HG03103 (cell line): ENCODE measurements at regions not wholly inside any gene's neighbourhood (a gene's known extent, or its start where the extent isn't known, plus 50 kb on each side); places are given as distances from the start of the nearest gene placed in this dataset.

ENCODE experiments used
- ATAC-seq: cut with Tn5 transposase; IDR thresholded peaks from one replicate; pipeline ENCODE4 v1.9.1; 2021; ENCODE audit warnings: low read depth; ENCODE audit not compliant: unreplicated experiment

DNA sequence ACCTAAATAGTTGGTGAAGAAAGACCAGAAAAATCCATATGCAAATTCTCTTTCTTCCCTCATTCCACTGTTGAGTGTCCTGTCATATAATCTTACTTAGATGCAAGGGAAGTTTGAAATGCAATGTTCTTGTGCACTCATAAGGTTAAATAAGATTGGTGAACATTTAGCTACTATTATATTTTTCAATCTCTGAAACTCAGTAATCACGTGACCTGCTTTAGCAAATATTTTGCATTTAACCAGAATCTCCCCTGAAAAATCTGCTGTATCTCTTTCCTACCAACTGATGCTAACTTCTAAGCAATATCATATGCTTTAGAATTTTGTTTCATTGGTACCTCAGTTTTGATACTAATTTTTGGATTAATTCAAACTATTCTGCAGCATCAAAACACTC lies 533.2 kb downstream of the RIT2 start:
- ATAC-seq, result no peak

DNA sequence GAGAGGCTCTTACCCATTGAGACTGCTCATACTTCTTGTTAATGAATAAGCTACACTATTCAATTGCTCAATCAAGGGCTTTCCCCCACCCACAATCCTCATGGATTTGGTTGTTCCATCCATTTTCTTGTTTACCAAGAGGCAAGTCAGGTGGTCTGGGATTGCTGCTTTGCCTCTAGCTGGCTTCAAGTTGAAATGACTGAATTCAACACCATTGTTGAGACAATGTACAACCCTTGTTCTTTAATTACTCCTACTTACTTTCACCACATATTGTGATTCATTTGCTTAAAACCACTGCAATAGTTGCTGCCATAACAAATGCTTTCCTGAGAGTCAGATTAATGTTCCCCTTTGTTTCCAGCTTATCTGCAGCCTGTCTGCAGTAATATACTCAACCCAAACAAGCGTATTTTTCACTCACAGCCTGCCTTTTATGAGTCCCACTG lies 532.2 kb downstream of the RIT2 start:
- ATAC-seq, result no peak

DNA sequence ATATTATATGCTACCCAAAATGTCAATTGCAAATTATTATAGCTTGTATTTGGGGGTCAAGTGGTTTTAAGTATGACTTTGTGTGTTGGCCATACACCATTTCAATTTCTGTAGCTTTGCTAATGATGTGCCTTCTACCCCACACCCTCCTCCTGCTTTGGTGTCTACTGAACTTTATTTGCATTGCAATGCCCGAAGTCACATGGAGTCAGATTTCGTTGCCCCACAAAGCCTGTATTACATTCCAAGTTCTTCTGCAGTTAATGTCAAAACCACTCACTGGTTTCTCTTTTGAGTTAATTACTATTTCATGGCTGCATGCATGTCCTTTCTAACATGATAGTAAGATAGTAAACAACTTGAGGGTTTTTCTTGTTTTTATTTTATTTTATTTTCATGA lies 528.9 kb downstream of the RIT2 start:
- no peak for ATAC-seq

DNA sequence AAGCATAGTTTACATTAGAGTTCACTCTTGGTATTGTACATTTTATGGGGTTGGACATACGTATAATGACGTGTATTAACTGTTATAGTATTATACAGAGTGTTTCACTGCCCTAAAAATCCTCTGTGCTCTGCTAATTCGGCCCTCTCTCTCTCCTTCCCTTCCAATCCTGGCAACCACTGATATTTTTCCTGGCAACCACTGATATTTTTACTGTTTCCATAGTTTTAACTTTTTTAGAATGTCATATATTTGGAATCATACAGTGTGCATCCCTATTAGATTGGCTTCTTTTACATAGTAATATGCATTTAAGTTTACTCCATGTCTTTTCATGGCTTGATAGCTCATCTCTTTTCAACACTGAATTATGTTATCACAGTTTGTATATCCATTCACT lies 526.7 kb downstream of the RIT2 start:
- no peak for ATAC-seq

DNA sequence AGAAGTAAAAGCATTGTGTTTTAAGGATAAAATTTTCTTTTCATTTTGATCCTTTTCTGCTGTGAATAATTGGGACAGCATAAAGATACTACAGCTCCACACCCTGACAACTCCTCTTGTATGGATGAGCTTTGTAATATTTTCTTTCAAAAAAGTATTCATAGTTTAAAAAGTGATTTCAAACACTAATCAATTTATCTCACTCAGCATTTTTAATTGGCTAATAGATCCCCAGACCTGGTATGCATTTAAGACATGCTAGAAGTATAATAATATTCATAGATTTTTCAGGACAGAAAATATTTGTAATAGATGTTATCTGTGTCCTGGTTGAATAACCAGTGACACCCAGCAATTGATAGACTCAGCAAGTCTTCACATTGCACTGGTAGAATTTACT lies 510.7 kb downstream of the RIT2 start:
- no peak for ATAC-seq

DNA sequence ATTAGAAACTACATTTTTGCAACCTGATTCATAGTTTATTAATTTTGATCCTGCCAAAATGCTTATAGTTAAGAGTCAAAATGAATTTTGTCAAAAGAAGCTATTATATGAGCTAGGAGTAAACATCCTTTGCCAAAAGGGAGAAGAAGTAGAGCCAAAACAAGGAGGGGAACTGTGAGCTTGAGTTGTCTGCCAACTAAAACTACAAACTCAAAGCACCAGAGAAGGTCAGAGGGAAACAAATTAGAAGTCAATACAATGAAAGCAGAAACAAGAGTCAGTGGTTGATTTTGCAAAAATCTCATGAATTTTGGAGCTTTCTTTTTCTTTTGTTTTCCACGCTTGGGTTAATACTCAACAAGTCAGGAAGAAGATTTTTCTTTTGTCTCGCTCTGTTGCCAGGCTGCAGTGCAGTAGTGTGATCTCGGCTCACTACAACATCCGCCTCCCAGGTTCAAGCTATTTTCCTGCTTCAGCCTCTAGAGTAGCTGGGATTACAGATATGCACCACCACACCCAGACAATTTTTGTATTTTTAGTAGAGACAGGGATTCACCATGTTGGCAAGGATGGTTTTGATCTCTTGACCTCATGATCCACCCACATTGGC lies 508.5 kb downstream of the RIT2 start:
- ATAC-seq, result no peak

DNA sequence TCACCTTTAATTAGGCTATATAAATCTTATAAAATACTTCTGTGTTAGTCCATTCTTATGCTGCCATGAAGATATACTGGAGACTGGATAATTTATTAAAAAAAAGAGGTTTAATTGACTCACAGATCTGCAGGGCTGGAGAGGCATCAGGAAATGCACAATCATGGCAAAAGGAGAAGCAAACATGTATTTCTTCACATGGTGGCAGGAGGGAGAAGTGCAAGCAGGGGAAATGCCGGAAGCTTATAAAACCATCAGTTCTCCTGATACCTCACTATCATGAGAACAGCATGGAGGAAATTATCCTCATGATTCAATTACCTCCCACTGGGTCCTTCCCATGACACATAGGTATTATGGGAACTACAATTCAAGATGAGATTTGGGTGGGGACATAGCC lies 504.4 kb downstream of the RIT2 start:
- ATAC-seq, result no peak

DNA sequence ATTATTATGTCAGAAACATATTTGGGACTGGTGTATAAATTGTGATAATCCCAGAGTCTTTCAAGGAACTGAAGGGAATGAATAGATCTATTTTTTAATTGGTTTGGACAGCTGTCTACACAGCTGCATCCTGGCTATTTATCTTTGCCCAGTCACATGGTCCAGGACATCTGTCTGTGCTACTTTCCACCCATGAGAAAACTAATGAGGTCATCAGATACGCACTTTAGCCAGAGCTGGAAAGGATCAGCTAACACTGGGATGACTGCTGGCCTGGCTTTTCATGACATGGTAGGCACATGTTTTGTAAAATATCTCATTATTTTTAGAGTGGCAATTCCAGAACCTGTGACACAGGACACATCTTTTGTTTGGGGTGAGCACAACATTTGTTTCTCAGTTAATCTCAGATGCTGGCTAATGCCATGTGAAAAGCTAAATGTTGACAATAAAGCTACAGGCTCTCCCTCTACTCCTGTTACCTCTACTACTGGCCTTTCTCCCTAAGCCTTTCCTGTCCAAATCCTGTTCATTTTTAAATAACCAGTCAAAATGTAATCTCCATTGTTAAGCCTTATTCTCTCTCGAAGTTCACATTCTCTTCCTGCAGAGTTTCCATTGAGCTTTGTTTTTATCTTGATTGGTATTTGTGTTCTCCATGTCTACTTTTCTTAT lies 500.7 kb downstream of the RIT2 start:
- ATAC-seq, result no peak

DNA sequence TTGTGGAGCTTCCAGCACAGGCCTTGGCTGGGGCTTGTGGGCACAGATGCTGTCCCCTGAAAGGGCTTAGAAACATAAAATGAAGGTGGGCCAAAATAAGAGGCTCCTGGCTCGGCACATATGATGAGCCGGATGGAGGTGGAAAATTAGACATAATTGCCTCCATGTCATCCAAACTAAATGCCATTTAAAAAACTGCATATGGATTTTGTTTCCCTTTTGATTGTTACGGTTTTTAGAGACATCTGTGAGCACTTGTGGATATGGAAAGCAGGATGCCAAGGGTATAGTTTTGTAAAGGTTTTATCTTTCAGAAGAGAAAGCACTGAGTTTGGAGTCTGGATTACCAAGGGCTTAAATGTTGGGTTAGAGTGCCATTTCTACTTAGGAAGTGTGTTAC lies 498.3 kb downstream of the RIT2 start:
- no peak for ATAC-seq

DNA sequence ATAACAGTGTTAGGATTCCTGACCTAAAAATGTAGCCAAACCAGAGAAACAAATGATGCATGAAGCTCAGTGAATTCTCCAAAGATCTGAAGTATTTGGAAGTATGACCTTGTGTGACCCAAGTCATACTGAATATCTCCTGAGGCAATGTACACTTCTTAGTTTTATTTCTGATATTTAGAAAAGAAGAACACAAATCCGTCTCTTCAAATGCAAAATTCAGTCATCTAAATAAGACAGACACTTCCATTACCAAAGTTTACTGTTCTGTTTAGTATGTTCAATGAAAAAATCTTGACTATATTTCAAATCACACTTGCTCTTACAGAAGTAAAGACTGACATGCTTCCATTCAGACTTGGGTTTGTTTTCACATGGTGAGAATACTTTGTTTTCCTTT lies 495.7 kb downstream of the RIT2 start:
- ATAC-seq, result no peak

DNA sequence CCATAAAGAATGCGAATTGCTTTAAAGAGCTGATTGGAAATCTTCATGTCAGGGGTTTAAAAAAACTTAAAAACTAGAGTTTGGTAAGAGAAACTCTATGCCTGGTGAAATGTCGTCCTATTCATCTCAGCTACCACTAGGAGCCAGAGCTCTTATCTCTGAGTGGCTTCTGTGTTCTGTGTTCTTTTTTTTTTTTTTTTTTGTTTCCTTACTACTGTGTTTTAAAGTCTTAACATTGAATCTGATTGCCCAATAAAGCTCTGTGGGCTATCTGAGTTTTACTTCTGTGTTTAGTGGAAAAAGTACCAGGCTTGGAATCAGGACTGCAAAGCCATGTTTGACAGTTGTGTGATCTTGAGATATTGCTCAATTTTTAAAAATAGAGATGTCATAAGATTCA lies 494.8 kb downstream of the RIT2 start:
- ATAC-seq, result no peak

DNA sequence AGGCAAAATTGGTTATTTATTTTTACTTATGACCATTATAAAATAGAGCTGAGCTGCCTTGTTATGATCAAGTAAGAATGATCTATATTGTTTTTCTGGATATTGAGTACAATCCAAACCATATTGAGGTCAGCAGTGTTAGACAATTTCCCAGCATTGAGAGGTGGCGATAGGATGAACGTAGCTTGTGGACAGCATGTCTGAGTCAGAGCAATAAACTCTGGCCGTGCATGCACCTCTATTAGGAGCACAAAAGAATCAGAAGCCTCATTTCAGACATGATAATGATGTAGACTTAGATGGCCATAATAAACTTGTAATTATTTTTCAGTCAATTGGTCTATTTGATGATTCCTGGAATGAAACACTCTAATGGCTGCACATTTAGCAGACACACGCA lies 491.6 kb downstream of the RIT2 start:
- ATAC-seq, result no peak

DNA sequence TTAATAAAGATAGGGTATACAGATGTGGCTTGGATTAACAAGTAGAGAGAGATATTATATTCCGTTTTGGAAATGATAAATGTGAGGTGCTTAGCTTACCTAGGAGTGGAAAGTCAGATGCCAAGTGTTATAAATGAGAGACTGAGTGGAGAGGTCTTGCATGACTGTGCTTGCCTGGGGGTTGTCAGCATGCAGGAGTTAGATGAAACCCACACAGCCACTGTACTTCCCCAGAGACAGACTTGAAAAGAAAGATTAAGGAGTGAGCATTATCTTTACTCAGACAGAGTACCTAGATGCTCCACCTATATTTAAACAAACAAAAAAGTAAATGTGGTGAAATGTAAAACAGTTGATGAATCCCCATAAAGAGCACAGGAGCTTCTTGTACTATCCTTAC lies 482.7 kb downstream of the RIT2 start:
- ATAC-seq, result no peak

DNA sequence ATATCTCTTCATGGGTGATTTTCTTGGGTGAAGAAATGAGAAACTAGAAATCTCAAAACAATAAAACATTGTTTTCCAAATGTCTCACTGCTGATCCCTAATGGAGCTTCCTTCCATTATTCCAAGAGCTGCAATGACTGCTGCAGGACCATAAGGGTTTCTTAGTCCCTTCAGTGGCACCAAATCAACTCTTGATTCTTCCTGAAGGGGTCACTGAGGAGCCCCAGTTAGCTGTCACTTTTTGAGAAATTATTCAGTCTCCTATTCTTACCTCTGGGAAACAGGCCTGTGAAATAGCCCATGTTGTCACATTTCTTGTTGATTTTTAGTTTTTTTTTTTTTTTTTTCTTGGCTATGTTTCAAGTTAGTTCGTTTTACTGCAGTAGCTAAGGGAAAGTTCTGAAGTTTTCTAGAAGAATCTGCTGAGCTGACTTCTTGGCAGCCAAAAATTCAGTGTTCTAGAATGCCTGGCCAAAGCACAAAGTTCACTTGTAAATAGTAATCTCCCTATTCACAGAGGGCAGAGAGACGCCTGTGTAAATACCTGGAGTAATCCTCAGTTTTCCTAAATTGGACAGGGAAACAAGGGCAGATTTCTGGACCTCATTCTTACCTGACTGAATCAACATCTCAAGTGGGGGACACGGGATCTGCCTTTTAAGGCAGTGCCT lies 480.0 kb downstream of the RIT2 start:
- ATAC-seq, result no peak

DNA sequence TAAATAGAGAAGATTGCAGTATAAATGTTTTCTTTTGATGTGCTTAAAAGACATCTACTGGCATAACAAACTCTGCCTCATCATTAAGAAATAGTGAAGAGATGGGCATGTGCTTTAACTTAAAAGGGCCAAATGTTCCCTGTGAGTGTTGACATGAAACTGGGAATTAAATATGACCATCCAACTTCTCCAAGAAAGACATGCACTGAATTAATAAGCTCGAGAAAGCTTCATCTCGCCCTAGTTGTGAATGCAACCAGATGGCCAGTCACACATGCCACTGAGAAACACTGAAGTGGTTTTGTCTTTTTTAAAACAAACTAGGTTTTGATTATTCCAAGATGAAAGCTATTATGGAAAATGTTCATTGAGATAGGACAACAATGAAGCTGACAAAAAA lies 479.2 kb downstream of the RIT2 start:
- no peak for ATAC-seq

DNA sequence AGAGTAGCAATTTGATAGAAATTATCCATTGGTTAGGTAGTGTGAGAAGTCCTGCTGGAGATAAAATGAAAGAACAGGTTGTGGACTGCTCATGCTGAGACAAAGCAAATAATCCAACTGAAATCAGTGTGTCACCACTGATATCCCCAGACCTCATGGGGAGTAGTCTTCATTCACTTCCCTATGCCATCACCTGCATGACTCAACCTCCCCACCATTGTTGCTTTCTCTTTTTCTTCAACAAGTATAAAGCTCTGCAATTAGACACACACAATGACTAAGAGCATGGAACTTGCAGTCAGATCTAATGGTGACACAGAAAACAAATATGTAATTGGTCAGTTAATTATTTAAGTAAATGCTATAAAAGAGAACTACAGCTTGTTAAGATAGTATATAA lies 475.3 kb downstream of the RIT2 start:
- ATAC-seq, result no peak

DNA sequence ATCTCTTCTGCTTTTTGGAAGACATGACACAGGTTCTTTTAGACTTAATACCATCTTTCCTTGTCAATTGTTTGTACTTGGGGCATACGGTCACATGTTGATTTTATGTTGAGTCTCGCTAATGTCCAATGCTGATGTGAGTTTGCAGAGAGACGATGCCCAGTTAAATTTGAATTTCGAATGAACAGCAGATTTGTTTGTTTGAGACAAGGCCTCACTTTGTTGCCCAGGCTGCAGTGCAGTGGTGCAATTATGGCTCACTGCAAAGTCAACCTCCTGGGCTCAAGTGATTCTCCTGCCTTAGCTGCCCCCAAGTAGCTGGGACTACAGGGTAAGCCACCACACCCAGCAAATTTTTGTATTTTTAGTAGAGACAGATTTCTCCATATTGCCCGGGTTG lies 473.5 kb downstream of the RIT2 start:
- ATAC-seq, result no peak

DNA sequence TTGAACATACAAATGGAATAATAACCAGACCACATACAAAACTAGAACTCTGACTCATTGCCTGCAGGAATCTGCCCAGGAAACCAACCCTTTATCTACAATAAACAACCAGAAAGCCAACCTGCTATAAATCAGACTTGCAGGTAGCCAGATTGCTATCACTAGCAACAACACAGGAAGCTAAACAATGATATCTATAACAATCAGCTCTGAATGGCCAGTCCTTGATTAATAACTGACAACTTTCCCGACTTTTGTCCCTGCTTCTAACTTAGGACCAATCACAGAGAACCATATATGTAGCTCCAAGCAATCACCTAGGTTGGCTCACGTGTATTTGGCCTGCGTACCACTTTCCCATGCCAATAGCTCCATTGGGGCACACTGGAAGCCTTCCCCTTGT lies 470.8 kb downstream of the RIT2 start:
- no peak for ATAC-seq

DNA sequence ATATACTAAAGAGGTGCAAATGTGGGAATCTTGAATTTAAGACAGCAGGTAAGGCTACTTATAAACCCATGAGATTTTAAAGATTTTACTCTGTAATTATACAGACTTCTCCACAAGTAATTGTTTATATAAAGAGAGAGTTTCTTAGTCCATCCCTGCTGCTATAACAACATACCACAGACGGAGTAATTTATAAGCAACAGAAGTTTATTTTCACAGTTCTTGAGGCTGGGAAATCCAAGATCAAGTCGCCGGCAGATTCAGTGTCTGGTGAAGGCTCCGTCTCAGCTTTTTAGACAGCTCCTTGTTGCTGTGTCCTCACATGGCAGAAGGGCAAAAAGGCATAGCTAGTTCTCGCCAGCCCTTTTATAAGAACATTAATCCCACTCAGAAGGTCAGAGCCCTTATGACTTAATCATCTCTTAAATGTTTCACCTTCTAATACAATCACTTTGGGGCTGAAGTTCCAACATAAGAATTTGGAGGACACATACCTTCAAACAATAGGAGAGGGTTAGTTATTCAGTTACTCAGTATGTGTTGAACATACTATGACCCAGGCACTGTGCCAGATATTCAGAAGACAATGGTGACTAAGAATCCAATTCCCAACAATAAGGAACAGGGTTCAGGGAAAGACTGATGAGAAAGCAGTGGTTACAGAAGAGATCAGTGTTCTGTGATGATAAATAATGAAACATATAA lies 466.0 kb downstream of the RIT2 start:
- ATAC-seq, result no peak

DNA sequence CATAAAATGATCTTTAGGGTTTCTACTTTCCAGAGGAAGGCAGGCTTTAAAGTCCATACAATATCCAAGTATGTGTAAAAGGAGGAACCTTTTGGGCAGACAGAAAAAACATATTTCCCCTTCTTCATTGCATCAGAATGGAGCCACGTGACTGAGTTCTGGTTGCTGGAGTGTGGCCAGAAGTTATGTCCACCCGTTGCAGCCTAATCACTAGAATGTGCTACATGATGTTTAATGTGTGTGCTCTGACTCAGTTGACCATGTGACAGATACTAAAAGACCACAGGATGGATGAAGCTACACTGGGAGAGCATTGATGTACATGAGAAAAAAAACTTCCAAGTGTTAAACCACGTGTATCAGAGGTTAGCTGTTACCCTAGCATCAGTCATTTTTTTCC lies 460.9 kb downstream of the RIT2 start:
- no peak for ATAC-seq

DNA sequence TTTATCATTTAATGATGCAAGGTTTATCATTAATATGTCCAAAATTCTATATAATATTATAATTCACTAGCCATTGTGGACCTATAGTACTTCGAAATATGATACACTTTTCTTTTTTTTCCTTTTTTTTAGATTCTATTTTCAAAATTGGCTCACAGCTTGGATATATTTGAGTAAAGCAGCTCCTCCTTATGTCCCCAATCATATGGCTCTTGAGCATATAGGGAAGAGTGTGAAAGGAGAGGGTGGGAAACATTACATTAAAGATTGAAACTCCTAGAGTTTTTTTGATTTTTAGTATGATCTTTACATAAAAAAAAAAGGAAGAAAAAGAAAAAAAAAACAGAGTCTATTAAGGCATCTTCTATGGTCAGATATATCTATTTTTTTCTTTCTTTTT lies 457.9 kb downstream of the RIT2 start:
- no peak for ATAC-seq

DNA sequence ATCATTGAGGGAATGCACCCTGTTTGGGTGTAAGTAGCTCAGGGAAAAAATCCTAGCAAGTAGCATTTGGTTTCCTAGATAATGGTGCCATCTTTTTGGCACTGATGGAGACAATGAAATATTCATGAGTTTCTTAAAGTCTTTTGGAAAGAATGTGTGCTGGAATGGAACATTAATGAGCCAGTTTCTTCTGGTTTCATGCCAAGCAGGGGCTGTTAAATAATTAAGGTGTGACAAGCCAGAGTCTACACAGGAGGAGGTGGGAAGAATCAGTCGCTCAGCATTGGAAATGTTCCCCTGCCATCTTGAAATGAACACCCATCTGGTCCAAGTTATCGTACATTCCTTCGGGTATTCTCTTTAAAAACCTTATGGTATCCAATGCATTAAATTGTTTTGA lies 457.3 kb downstream of the RIT2 start:
- ATAC-seq, result no peak
